NCI-H748 treated with DMSO at 0.1 percent for 48 hours (cell line): ENCODE measurements at regions not wholly inside any gene's neighbourhood (a gene's known extent, or its start where the extent isn't known, plus 50 kb on each side); places are given as distances from the start of the nearest gene placed in this dataset.

Experiments used
- DNase-seq: peaks from one replicate; lab custom pipeline; 2025; lab: John Stamatoyannopoulos, UW

GRCh38 chr3:43994657-43995546 lies 246.8 kb upstream of the TOPAZ1 start:
- peak; percentile 57 for DNase-seq

- DNase-seq = no peak
Observed at GRCh38 chr3:43995547-43996378, 245.9 kb upstream of the TOPAZ1 start.

GRCh38 chr3:43996379-43997301 lies 245.0 kb upstream of the TOPAZ1 start:
- DNase-seq = peak; percentile 35

DNA sequence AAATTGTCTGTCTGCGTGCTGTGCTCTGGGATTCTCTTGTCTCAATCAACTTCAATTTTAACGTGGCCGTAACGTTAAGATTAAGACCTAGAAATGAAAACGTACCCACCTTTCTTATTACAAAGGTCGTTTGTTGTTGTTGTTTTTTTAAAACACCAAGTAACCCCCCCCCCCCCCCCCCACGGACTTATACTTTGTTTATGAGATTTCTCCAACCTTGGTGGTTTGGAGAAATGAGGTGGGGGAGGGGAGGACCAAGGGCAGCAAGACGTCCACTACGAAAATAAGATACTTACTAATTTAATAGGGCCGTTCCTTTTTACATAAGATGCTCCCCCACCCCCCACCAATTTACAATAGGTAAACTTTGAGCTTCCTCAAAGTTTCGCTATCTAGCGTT lies 244.4 kb upstream of the TOPAZ1 start:
- no peak for DNase-seq

- DNase-seq = no peak
Observed at GRCh38 chr3:43997788-43998369, 243.8 kb upstream of the TOPAZ1 start.

- no peak for DNase-seq
Observed at GRCh38 chr3:43998370-43998835, 243.3 kb upstream of the TOPAZ1 start.

- peak; percentile 30 for DNase-seq
Observed at GRCh38 chr3:43998836-43999727, 242.6 kb upstream of the TOPAZ1 start.

- DNase-seq = no peak
Observed at GRCh38 chr3:43999728-44000319, 241.9 kb upstream of the TOPAZ1 start.

DNA sequence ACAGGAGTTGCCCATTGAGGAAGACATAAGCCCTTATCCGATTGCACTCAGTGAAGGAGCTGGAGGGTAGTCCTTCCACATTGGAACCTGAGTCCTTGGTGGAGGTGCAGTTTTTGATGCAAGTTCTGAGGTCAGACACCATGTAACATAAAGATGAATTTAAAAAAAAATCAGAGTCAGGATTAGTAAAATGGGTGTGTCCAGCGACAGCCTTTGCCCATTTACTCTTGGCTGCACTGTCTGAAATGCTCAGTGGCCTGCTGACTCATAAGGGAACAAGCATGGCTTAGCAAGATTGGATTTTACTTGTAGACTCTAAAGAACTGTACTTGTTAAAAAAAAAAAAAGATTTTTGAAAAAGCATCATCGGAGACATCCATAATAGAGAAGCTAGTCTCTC lies 241.1 kb upstream of the TOPAZ1 start:
- no peak for DNase-seq

- DNase-seq = no peak
Observed at GRCh38 chr3:44001072-44001471, 240.6 kb upstream of the TOPAZ1 start.

- no peak for DNase-seq
Observed at GRCh38 chr3:44003801-44004200, 237.9 kb upstream of the TOPAZ1 start.

- no peak for DNase-seq
Observed at GRCh38 chr3:44011680-44012079, 230.0 kb upstream of the TOPAZ1 start.

DNA sequence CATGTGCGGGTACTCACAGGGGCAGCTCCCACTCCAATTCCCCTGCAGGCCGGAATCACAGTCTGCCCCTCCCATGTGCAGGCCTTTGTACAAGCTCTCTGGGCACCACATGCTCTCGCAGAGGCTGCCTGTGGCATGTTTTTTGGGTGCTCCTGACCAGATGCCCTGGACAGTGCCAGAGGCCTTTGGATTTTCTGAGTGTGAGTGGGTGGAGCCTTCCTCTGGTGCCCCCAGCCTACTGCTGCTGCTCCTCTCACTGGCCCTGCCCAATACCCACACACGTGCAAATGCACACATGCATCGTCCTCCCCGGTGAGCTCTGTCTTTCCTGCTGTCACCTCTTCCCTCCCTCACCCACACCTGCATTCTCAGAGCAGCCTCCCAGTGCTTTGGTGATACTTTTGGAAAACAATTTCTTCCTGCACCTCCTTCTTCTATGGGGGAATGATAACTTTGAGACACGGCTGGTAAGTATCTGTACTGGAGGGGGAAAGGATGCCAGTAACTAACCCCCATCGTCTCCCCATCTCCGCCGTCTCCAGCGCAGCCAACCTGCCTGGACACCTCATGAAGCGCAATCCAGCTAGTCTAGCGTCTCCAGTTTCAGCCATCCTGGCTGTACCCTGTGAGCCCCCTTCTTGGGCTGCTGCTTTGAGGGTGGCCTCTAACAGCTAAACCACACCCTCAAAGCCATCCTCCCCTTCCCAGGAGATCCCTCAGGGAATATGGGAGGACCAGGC lies 229.4 kb upstream of the TOPAZ1 start:
- DNase-seq = no peak

DNA sequence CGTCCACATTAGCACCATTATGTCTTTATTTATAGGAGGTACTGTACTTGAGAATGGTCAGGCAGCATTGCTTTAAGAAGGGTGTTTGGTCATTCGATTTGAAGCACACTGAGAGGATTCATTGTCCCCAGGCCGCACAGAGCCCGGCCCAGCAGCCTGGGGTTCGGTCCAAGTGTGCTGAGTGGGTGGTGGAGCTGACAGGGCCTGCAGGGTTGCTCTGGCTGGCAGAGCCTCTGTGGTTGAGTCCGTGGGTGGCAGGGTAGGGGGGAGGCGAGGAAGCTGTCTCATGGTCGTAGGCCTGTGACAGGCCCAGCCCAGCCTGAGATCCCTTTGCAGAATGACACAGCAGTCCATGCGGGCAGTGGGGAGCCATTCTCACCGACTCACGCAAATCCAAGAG lies 227.7 kb upstream of the TOPAZ1 start:
- no peak for DNase-seq

- no peak for DNase-seq
Observed at GRCh38 chr3:44015170-44015569, 226.5 kb upstream of the TOPAZ1 start.

DNA sequence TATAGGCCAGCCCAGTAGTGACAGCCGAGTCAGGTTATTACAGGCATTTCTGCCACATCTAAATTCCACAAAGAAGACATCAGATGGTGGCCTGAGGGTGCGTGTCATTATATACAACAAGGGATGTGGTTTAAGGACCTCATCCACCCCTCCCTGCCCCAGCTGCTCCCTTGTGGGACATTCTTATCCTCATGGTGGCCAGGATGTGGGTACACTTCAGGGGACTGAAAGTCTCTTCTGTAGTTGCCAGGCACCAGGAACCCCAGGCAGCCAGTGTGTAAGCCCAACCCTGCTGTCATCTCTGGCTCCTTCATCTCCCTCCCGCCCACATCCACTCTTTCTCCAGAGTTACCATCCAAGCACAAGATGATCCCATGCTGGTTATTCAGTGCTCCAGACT lies 224.9 kb upstream of the TOPAZ1 start:
- DNase-seq = no peak

DNA sequence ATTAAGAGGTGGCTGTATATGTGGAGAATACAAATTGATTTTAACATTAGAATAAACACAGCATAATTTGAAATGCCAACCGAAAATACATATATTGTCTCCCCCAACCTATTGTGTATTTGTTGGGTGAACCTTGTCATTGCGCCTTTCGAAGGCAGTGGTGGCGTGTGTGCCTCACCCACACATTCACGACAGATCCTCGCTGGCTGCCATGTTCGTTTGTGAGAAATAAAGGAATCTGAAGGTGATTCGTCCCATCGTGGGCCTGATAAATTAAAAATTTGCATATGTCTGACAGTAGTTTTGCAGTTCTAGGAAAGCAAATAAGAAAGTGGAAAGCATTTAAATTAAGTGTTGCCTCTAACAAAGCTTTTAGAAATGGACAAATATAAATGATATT lies 222.8 kb upstream of the TOPAZ1 start:
- DNase-seq = no peak

GRCh38 chr3:44019736-44020135 lies 221.9 kb upstream of the TOPAZ1 start:
- no peak for DNase-seq

- no peak for DNase-seq
Observed at GRCh38 chr3:44020143-44020542, 221.5 kb upstream of the TOPAZ1 start.
